ENCODE measurements at regions not wholly inside any gene's neighbourhood (a gene's known extent, or its start where the extent isn't known, plus 50 kb on each side); places are given as distances from the start of the nearest gene placed in this dataset.

GRCh38 chr7:46368871-46369270 lies 447.8 kb upstream of the IGFBP3 start:
- TF ChIP-seq EZH2 (IDR thresholded peaks at IDR 0.05) (no peak), POLR2AphosphoS5 (IDR thresholded peaks at IDR 0.05; ENCODE audit: borderline replicate concordance, low read depth, low read length) (no peak)

Measured in SK-N-MC (cell line).